ENCODE measurements at regions not wholly inside any gene's neighbourhood (a gene's known extent, or its start where the extent isn't known, plus 50 kb on each side); places are given as distances from the start of the nearest gene placed in this dataset.

GRCh38 chr1:59055908-59056719 is 240.8 kb upstream of the FGGY start:
- no peak for DNase-seq (ENCODE audit: low read depth in 2 of 2)

- DNase-seq (ENCODE audit: low read depth in 2 of 2): no peak
These were observed 239.6 kb upstream of the FGGY start for GRCh38 chr1:59057211-59057694.

GRCh38 chr1:59057796-59058195 is 239.1 kb upstream of the FGGY start:
- DNase-seq (ENCODE audit: low read depth in 2 of 2): no peak

- no peak for DNase-seq (ENCODE audit: low read depth in 2 of 2)
These were observed 238.0 kb upstream of the FGGY start for GRCh38 chr1:59058665-59059439.

GRCh38 chr1:59061876-59062275 is 235.0 kb upstream of the FGGY start:
- no peak for DNase-seq (ENCODE audit: low read depth in 2 of 2)

- DNase-seq (ENCODE audit: low read depth in 2 of 2): no peak
These were observed 234.2 kb upstream of the FGGY start for GRCh38 chr1:59062743-59063142.

GRCh38 chr1:59063501-59063900 is 233.4 kb upstream of the FGGY start:
- DNase-seq (ENCODE audit: low read depth in 2 of 2): no peak

- DNase-seq (ENCODE audit: low read depth in 2 of 2): no peak
These were observed 232.3 kb upstream of the FGGY start for GRCh38 chr1:59064592-59064991.

- no peak for DNase-seq (ENCODE audit: low read depth in 2 of 2)
These were observed 230.7 kb upstream of the FGGY start for GRCh38 chr1:59066236-59066635.

GRCh38 chr1:59070610-59071009 is 226.3 kb upstream of the FGGY start:
- no peak for DNase-seq (ENCODE audit: low read depth in 2 of 2)

GRCh38 chr1:59071289-59071688 is 225.6 kb upstream of the FGGY start:
- no peak for DNase-seq (ENCODE audit: low read depth in 2 of 2)

- no peak for DNase-seq (ENCODE audit: low read depth in 2 of 2)
These were observed 224.9 kb upstream of the FGGY start for GRCh38 chr1:59071876-59072582.

- no peak for DNase-seq (ENCODE audit: low read depth in 2 of 2)
These were observed 224.3 kb upstream of the FGGY start for GRCh38 chr1:59072583-59072947.

GRCh38 chr1:59074598-59074997 is 222.3 kb upstream of the FGGY start:
- DNase-seq (ENCODE audit: low read depth in 2 of 2): no peak

GRCh38 chr1:59075021-59075420 is 221.9 kb upstream of the FGGY start:
- no peak for DNase-seq (ENCODE audit: low read depth in 2 of 2)

- no peak for DNase-seq (ENCODE audit: low read depth in 2 of 2)
These were observed 220.3 kb upstream of the FGGY start for GRCh38 chr1:59076612-59077011.

- DNase-seq (ENCODE audit: low read depth in 2 of 2): no peak
These were observed 219.3 kb upstream of the FGGY start for GRCh38 chr1:59077466-59078069.

- no peak for DNase-seq (ENCODE audit: low read depth in 2 of 2)
These were observed 218.7 kb upstream of the FGGY start for GRCh38 chr1:59078070-59078800.

- no peak for DNase-seq (ENCODE audit: low read depth in 2 of 2)
These were observed 218.0 kb upstream of the FGGY start for GRCh38 chr1:59078866-59079265.

GRCh38 chr1:59079434-59080140 is 217.3 kb upstream of the FGGY start:
- DNase-seq (ENCODE audit: low read depth in 2 of 2): no peak

- no peak for DNase-seq (ENCODE audit: low read depth in 2 of 2)
These were observed 215.7 kb upstream of the FGGY start for GRCh38 chr1:59081181-59081580.

Data from stimulated activated CD8-positive, alpha-beta memory T cell treated with anti-CD3 and anti-CD28 coated beads, Interleukin-15, amount 100 ng/mL, for 48 hours (primary cell).